SK-N-MC (cell line): ENCODE measurements at regions not wholly inside any gene's neighbourhood (a gene's known extent, or its start where the extent isn't known, plus 50 kb on each side); places are given as distances from the start of the nearest gene placed in this dataset.
"Not testable (repeated sequence)": the region's sequence is repeated elsewhere in the genome, so short reads cannot be mapped to it uniquely, and the experiment has no call there.

Experiments
- EZH2 ChIP-seq: fragments of 200-600 bp; sonication (generic); IDR thresholded peaks from one replicate; pipeline ENCODE4 v1.6.1; 2017; ENCODE audit warnings: antibody characterized with exemption
- FOXP2 ChIP-seq: optimal IDR thresholded peaks from 2 replicates; pipeline ENCODE3; 2011; ENCODE audit warnings: mild to moderate bottlenecking, moderate library complexity; ENCODE audit not compliant: insufficient read depth; ENCODE audit errors: extremely low read length, control extremely low read depth
- POLR2AphosphoS5 ChIP-seq: IDR thresholded peaks from 2 replicates; pipeline ENCODE4 v1.6.1; 2012; ENCODE audit warnings: mild to moderate bottlenecking, low read depth, low read length, borderline replicate concordance

GRCh38 chr2:87193336-87193735 is 171.7 kb upstream of the PLGLB1 start:
- TF ChIP-seq EZH2, POLR2AphosphoS5, FOXP2: not testable (repeated sequence)
